RWPE1 (cell line): ENCODE measurements at regions not wholly inside any gene's neighbourhood (a gene's known extent, or its start where the extent isn't known, plus 50 kb on each side); places are given as distances from the start of the nearest gene placed in this dataset.
A peak's percentile ranks its signal among the peaks of the same experiment; 100 is the strongest.

ENCODE experiments used
- CTCF ChIA-PET: fragments of 350-600 bp; sonication (Branson Sonifier 250); formaldehyde crosslinking; extraction: SDS; loops from one replicate; lab custom pipeline; 2021; lab: Yijun Ruan, JAX
- POLR2A ChIA-PET: fragments of 400-600 bp; formaldehyde crosslinking; extraction: SDS; loops from one replicate; lab custom pipeline; 2020; ENCODE audit warnings: antibody characterized with exemption; ENCODE audit not compliant: low non-redundant PET; lab: Yijun Ruan, JAX
- DNase-seq: peaks from one replicate; pipeline ENCODE4 v3.0.0; 2012; ENCODE audit warnings: low spot score
- H3K27ac ChIP-seq: fragments of 450-650 bp; 2 replicates; pipeline ENCODE4 v1.5.1; 2017
- CTCF ChIP-seq: fragments of 450-650 bp; conservative IDR thresholded peaks from 2 replicates; pipeline ENCODE4 v1.5.1; 2017; ENCODE audit warnings: low read depth, mild to moderate bottlenecking

- DNase-seq, result no peak
- H3K27ac ChIP-seq, result no peak overlapping the region
- POLR2A ChIA-PET, result no interaction called here
- TF ChIP-seq CTCF, result no peak
- CTCF ChIA-PET, result interaction anchor here (0.6 kb wide), 1 partner anchor 420 kb away, joined by 5 read pairs; no protein-coding TSS in a partner anchor
Observed at GRCh38 chr5:51566953-51567352, 183.7 kb downstream of the ISL1 start.

GRCh38 chr5:51567636-51568035, 184.4 kb downstream of the ISL1 start:
- CTCF ChIA-PET, result no interaction called here
- DNase-seq, result peak; percentile 4
- no peak overlapping the region for H3K27ac ChIP-seq

GRCh38 chr5:51573835-51574234, 190.6 kb downstream of the ISL1 start:
- no peak overlapping the region for H3K27ac ChIP-seq
- ChIA-PET POLR2A (no interaction called here), CTCF (no interaction called here)
- no peak for TF ChIP-seq CTCF
- no peak for DNase-seq

More at GRCh38 chr5:51567636-51568035, 184.4 kb downstream of the ISL1 start:
- no peak for TF ChIP-seq CTCF
- POLR2A ChIA-PET, result no interaction called here

- CTCF ChIA-PET, result interaction anchor here (0.6 to 0.7 kb wide), 2 partner anchors 173 to 619 kb away, joined by 4 to 8 read pairs; no protein-coding TSS in a partner anchor
- no peak overlapping the region for H3K27ac ChIP-seq
- no peak for DNase-seq
- no peak for TF ChIP-seq CTCF
- POLR2A ChIA-PET, result no interaction called here
Observed at GRCh38 chr5:51582871-51583394, 199.7 kb downstream of the ISL1 start.

GRCh38 chr5:51598026-51598425, 214.8 kb downstream of the ISL1 start:
- TF ChIP-seq CTCF, result no peak
- DNase-seq, result no peak
- ChIA-PET CTCF (interaction anchor here (0.7 kb wide), 1 partner anchor 14 kb away, joined by 9 read pairs; no protein-coding TSS in a partner anchor), POLR2A (no interaction called here)
- H3K27ac ChIP-seq, result no peak overlapping the region

GRCh38 chr5:51599587-51599986, 216.3 kb downstream of the ISL1 start:
- CTCF ChIA-PET, result no interaction called here
- DNase-seq, result no peak
- POLR2A ChIA-PET, result no interaction called here
- H3K27ac ChIP-seq, result no peak overlapping the region
- no peak for TF ChIP-seq CTCF
